NCI-H345 treated with DMSO at 0.1 percent for 48 hours (cell line): ENCODE measurements at regions not wholly inside any gene's neighbourhood (a gene's known extent, or its start where the extent isn't known, plus 50 kb on each side); places are given as distances from the start of the nearest gene placed in this dataset.
A peak's percentile ranks its signal among the peaks of the same experiment; 100 is the strongest.

Source experiments
- DNase-seq: peaks from one replicate; lab custom pipeline; 2025; ENCODE audit not compliant: unreplicated experiment; lab: John Stamatoyannopoulos, UW

DNA sequence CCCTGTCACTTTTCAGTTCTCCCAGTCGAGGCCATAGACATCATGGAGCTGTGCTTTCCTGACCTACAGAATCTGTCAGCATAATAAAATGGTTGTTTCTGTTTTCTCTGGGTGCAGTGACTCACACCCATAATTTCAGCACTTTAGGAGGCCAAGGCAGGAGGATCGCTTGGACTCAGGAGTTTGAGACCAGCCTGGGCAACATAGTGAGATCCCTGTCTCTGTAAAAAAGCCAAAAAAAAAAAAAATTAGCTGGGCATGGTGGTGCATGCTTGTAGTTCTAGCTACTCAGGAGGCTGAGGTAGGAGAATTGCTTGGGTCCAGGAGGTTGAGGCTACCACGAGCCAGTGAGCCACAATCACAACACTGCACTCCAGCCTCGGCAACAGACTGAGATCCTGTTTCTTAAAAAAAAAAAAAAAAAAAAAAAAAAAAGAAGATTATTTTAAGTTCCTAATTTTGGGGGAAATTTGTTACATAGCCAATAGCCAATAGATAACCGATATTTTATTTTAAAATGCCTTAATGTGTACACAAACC lies 196.2 kb downstream of the ADSS2 start:
- no peak for DNase-seq

DNA sequence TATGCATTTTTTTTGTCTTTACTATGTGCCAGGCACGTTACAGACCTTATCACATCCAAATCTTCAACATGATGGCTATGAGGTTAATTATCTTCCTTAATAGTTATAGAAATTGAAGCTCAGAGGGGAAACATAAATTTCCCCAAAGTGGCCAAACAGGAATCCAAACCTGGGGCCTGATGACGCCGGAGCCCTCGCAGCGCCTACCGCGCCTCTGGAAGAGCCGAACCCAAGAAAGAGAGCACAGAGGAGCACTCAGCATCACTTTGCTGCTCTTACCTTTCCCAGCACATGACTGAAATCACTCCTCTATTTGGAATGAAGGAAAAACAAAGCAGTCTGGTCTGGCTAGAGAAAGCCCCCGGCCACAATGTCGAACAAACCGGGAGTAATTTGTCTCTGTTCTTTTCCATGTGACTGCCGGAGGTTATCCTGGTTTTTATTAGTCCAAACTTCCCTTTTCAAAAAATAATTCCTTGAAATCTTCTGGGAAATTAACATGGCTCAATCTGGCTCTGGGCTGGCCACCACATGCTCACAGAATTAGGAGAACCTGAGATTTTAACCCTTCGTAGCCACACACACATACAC lies 195.5 kb downstream of the ADSS2 start:
- no peak for DNase-seq

- DNase-seq: no peak
Measured at GRCh38 chr1:244264163-244264562, 187.5 kb downstream of the ADSS2 start.

DNA sequence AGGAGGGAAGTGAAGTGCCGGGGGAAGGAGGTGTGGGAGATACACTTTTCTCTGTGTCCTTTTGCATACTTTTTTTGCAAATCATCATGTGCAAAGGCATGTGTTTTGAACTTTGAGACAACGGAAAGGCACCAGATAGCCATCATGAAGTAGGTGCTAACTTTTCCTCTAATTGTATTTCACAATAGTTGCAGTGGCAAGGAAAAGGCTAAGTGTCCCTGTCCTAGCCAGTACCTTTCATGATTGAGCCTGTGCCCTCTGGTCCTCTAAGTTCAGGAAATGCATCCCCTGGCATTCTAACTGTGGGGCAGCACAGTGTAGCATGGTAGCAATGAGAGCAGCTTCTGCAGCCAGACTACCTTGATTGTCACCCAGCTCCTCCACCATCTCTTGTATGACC lies 186.2 kb downstream of the ADSS2 start:
- no peak for DNase-seq

DNA sequence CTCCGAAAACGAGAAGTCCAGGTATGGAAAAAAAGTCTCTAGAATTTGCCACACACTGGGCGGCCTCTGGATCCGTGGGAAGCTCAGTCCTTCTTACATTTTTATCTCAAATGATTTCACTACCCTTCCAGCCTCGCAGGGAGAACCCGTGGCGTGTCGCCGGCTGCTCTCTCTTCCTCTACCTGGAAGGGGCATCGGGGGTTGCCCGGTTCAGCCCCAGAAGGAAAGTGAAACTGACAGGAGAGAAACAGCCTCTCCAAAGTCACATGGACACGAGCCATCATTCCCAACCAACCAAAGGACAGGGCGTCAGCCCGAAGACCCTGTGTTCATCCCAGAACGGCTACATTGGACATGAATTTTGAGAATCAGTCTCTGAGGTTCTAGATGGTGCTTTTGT lies 182.5 kb downstream of the ADSS2 start:
- no peak for DNase-seq

GRCh38 chr1:244271004-244271403 lies 180.7 kb downstream of the ADSS2 start:
- DNase-seq: no peak

GRCh38 chr1:244271691-244272308 lies 179.9 kb downstream of the ADSS2 start:
- no peak for DNase-seq

GRCh38 chr1:244272471-244273261 lies 179.0 kb downstream of the ADSS2 start:
- DNase-seq: peak; percentile 78

DNA sequence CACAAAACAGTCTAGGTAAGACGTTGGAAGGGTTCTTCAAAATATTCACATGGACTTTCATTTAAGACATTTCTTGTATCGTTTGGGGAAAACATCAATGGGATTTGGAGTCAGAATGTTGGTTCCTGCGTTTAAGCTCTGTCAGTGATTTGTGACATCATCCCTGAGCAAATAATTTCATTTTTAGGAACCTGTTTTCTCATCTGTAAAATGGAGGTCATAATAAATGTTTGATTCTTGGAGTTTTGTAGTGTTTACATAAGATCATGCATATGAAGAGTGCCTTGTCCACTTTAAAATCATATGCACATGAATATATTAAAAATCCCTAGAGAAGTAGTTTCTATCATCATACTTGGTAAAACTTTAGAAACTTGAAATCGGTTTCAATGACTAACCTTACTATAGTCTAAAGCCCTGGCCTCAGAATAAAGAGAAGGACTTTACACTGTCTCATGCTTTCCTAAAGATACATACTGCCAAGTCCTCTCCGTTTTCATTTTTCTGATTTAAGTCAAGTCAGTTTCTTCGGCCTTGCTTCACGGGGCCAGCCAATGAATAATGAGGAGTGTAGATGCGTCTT lies 178.4 kb downstream of the ADSS2 start:
- no peak for DNase-seq

DNA sequence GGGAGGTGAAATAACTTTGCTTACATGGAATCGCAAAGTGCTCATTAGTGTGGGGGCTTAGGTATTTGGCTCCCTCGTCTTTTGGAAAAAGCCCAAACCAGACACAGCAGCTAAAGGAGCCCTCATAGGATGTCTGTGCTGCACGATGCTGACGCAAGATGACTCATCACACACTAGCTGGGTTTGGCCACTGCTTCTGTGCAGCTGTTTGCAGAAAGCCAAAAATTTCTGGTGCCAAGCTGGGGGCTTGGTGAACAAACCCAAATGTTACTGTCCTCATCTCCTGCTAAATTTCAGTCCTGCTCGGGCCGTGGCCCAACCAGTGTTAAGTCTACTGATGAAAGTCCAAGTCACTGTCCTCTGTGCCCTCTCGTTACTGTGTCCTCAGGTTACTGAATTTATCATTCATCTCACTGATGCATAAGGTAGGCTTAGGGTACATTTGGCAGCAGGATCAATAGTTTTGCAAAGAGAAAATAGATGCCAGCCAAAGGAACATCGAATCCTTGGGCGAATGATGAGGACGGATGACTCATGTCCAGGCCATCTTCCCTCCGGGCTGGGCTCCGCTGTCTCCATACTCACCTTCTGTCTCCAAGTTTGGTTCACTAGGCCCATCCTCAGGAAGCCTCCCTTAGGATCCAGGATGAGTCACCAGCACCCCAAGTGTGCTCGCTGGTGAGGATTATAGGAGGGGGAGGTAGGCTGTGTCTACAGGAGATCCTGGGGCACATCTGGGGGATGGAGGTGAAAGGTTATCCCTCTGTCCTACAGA lies 177.7 kb downstream of the ADSS2 start:
- DNase-seq: no peak

- DNase-seq: no peak
Measured at GRCh38 chr1:244276646-244277045, 175.1 kb downstream of the ADSS2 start.

- no peak for DNase-seq
Measured at GRCh38 chr1:244280201-244280600, 171.5 kb downstream of the ADSS2 start.

GRCh38 chr1:244280859-244281258 lies 170.8 kb downstream of the ADSS2 start:
- no peak for DNase-seq

DNA sequence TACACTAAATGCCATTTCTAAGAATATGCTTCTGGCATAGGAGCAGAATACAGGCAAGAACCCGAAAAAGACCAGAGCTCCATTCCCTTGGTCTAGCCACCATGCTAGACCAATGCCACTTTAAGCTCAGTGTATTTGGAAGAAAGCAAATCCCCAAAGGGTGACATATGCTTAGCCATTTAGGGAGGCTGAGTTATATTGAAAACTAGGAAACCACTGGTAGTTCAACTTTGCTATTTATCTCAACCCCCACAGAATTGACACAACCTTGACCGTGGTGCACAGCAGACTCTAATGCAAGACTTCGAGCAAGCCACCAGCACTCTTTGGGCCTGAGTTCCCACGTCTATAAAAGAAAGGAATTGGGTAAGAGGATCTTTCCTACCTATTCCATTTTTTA lies 167.9 kb downstream of the ADSS2 start:
- no peak for DNase-seq

DNA sequence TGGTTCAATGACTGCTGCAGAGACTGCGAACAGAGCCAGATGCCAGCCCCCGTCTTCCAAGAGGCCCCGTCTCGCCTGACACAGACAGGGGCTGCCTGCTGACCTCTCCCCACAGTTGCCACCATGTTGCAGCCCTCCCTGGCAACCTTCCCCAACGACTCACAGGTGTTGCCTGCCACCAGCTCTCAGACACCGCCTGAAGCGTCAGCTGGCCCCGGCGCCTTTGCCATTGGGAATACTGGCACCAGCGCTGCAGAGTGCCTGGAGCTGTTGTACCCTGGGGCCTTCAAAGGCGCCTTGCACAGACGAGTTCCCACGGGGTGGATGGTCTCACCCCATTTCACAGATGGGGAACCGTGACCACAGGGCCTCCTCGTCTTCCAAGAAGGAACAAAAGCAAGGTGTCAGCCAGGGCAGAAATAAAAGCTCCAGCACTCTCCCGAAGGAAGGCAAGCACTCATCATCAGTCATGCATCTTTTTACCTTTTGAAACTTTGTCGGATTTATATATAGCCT lies 167.0 kb downstream of the ADSS2 start:
- DNase-seq: no peak

- no peak for DNase-seq
Measured at GRCh38 chr1:244286341-244286740, 165.4 kb downstream of the ADSS2 start.

DNA sequence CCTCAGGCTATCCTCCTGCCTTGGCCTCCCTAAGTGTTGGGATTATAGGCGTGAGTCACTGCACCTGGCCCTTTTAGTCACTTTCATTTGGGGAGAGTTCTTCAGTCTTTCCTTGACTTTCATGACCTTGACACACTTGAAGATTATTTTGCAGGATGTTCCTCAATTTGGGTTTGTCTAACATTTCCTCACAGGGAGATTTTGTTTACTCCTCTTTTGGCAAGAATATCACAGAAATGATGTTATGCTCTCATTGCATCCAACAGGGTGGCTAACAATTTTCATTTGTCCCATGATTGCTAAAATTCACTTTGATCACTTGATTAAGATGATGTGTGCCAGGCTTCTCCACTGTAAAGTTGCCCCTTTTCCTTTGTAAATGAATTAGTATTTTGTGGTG lies 164.0 kb downstream of the ADSS2 start:
- no peak for DNase-seq

- no peak for DNase-seq
Measured at GRCh38 chr1:244288663-244289062, 163.0 kb downstream of the ADSS2 start.

DNA sequence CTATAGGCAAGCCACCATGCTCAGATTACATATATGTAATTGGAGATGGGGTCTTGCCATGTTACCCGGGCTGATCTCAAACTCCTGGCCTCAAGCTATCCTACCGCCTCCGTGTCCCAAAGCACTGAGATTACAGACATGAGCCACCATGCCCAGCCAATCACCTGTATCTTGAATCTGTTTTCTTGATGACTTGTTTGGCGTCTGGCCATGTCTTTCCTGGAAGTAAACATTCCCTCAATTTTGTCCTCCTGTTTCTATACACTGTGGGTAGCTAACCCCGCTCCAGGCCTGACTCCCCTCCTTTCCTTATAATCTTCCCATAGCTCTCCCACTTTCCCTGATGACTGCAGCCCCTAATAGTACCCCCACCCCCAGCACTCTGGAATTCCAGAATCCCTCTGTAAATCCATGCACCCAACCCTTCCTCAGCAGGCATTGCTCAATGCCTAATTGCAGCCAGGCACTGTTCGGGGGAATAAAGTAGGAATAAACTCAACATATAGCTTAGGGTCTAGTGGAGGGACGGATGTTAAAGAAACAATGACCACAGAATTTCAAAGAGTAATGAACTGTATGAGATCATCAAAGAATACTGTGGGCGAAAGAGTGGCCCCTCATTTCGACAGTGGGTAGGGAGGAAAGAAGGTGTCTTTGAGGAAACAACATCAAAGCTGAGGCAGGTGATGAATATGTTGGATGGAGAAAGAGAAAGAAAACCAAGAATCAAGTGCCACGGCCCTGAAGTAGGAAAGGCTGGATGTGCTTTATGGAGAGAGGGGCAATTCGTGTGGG lies 161.5 kb downstream of the ADSS2 start:
- no peak for DNase-seq
